A673 (cell line): ENCODE measurements at regions not wholly inside any gene's neighbourhood (a gene's known extent, or its start where the extent isn't known, plus 50 kb on each side); places are given as distances from the start of the nearest gene placed in this dataset.

Experiments
- CTCF ChIP-seq: fragments of 300-800, 200-600 bp; sonication (generic); conservative IDR thresholded peaks from 2 replicates; pipeline ENCODE4 v1.5.1; 2017; ENCODE audit warnings: low read depth, mild to moderate bottlenecking, antibody characterized with exemption, low read length, moderate library complexity, mixed read lengths
- EZH2 ChIP-seq: fragments of 200-600 bp; sonication (generic); IDR thresholded peaks from 2 replicates; pipeline ENCODE4 v1.6.1; 2017; ENCODE audit warnings: borderline replicate concordance, low read depth, mild to moderate bottlenecking, mixed read lengths, antibody characterized with exemption, low read length; ENCODE audit not compliant: poor library complexity, severe bottlenecking

- TF ChIP-seq CTCF = no peak
- TF ChIP-seq EZH2 = no peak
Observed at GRCh38 chr2:215831296-215831913, 181.9 kb downstream of the MREG start.
